ENCODE measurements at regions not wholly inside any gene's neighbourhood (a gene's known extent, or its start where the extent isn't known, plus 50 kb on each side); places are given as distances from the start of the nearest gene placed in this dataset.

DNA sequence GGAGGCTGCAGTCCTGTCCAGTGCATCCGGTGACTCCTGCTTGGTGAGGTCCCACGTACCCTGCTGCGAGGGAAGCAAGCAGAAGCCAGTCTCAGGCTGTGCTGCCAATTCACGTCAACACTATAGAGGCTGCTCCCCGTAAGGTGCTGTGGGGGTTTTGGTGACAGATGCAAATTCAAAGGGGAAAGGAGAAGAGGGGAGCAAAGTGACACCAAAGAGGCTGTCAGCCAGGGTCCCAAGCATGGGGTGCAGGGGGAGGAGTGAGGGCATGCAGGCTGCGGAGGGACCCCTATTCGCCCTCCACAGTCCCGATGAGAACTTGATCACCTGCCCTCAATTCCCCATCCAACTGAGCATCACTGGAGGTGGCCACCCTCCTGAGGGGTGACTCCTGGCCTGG, 179.4 kb upstream of the HS6ST1 start:
- DNase-seq = no peak

DNA sequence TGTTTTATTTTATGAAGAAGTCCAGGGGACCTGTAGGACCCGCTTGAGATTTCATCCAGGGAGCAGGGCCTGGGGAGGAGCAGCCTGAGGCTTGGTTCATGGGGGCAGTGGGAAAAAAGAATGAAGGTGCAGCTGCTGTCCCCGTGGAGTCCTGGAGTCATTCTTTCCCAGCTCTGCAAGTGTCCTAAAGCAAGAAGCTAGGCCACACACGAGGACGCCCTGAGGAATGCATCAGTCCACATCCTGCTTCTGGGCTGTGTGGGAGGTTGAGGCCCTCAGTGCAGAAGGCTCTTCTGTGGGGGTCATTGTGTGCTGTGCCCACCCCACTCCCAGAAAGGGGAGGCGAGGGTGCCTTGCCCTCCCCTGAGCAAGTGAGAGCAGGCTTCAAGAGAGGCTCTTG, 179.9 kb upstream of the HS6ST1 start:
- no peak for DNase-seq

DNA sequence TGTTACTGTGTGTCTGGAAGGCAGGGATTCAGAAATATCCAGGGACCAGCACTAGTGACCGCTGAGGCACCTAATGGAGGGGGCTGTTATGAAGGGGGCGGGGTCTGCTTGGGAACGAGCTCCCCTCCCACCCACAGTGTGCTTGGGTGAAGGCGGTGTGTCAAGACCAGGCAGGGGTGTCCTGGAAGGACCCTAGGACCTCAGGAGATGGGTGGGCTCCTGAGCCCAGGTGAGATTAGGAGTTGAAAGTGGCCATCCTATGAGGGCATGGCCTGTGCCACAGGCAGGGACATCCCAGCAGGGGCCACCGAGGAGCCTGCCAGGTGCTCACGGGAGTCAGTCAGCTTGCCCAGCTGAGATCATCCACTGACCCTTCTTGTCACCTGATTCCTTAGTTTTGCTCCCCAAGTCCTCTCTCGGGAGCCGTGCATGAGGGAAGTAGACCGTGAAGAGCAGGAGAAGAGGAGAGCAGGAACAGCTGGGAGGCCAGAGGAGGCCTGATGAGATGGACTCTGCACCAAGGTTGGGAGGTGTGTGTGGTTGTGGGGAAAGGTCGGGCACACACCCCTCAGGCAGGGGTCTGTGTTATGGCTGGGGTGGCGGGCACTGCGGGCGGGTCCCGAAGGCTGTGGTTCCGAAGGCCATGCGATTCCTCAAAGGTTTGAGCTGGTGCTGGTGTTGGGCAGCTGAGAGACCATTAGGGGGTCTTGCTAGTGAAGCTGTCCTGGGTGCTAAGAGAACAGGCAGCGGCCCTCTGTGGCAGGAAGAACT, 180.9 kb upstream of the HS6ST1 start:
- DNase-seq = no peak

DNA sequence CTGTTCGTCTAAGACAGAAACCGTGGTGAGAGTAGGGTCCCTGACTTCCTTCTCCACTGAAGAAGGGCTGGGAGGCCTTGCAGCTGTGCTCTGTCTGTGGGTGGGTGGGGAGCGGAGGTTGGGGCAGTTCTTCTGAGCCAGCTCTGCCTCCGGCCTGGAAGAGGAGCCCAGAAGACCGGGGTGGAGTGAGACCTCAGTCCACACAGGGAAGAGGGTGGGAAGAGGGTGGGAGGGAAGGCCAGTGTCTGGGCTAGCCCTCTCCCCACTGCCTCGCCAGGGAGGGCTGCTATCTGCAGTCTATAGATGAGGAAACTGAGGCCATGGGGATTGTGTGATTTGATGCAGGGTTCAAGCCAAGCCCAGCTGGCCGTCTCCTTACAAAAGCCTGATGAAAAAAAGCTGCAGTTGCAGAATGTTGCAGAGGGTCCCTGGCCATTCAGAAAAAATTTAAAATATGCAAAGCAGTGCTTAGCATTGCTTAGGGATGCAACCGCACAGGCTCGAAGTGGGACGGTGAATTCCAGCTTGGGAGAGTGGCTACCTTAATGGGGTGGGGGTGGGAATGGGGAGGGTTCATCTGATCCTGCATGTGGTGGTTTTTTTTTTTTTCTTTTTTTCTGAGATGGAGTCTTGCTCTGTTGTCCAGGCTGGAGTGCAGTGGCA, 181.6 kb upstream of the HS6ST1 start:
- DNase-seq = no peak

DNA sequence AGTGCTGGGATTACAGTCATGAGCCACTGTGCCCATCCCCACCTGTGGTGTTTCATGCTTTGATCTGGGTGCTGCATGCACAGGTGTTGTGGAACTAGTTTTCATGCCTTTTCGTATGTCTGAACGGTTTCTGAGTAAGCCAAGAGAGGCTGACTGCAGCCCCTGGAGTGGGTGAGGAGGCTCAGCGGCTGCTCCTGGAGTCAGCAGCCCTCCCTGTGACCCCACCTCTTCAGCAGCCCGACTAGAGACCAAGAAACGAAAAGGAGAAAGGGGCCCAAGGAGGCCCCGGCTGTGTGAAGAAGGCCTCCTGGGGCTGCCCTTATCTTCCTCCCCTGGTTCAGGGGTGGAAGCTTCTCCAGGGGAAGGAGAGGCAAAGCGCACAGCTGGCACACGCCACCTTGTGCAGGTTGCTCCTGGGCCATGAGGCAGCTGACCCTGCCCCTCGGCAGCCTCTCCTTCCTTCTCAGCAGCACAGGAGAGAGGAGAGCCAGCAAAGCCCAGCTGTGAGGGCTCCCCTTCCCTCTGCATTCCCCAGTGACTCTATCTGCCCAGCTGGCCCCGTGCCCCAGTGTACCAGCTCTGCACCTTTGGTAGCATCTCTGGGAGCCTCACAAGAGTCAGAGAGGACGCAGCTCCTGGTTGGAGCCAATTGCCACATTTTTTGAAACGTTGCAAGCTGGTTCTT, 182.5 kb upstream of the HS6ST1 start:
- DNase-seq = no peak

DNA sequence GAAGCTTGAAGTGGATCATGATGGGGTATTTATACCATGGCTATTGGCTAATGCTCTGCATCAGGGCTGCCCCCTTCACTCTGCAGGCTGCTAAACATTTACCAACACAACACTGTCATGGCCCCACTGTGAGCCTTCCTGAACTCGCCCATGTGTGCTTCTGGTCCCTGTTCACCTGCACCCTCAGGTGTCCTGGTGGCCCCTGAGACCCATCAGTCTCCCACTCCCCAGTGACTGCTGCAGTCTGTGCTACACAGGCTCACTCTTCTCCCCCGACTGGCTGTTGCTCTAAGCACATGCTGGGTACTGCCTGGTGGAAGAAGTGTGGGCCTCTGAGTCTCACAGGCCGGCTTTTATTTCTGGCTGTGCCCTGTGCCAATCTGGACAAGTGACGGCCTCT, 183.0 kb upstream of the HS6ST1 start:
- no peak for DNase-seq

DNA sequence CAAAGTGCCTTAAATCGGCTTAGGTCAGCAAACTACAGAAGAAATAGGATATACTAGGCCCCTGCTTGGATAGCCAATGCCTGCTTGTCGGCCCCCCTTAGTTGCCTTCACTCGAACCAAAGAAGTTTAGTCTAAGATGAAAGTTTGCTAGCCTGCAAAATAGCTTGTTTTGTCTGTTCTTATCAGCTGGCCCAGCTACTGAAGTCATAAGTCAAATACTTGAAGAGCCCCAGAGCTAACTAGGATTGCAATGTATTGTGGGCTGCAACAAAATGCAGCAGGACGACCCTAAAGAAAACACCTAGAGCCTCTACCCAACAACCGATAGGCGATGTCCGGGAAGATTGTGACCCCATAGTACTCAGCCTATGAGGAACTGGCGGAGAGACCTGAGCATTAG, 183.5 kb upstream of the HS6ST1 start:
- DNase-seq = no peak

DNA sequence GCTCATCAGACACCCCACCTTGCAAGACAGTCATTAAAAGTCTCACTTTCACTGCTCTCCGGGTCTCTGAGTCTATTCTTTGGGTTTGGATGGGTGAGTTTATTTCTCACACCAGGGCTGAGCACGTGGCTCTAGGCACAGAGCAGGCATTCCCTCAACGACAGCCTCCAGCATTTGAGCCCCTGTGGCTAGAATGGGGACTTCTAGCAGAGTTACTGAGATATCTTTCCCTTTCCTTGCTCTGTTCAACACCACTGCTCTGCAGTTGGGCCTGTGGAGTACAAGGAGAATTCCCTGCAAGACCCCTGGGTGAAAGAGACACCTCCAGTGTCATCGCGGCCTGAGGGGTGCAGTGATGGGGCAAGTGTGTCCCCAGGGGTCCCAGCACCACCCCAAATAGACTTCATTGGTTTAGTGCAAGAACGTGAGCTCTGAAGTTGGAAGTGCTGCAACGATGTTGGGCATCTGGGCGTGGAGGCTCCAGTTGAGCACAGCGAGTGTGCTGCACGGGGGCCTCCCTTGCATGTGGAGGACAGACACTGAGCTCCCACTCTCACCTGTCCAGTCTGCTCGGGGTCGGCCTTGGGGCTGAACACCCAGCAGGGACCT, 184.1 kb upstream of the HS6ST1 start:
- no peak for DNase-seq

DNA sequence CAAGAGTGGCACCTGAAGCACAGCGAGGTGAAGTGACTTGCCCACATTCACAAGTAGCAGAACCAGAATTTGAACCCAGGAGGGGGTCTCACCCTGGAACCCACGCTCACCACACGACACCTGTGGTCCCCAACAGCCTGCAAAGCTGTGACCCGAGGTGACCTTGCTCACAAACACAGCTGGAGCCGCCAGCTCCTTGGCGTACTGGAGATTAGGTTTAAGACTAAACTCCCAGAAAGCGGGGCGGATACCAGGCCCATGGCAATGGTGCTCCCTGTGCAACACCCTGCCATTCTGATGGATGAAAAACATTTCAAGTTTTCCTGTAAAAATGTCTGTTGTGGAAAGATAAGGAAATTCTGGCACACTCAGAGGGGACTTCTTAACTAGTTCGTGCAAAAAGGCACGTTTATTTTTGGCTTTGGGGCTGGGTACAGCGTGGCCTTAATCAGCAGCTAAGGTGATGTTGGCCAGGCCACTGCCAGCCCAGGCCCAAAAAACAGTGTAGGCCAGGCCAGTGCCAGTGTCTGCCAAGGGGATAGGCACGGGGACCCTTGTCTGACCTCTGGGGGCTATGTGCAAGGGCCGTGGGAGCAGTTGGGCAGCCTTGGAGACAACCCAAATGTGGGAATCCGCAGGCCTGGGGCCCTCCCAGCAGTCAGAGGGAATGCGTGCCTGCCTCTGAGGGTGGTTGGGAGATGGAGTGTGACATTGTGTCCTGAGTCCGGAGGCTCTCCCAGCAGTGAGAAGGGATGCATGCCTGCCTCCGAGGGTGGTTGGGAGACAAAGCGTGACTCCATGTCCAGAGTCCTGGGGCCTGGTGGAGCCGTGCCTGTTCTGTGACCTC, 185.0 kb upstream of the HS6ST1 start:
- DNase-seq = no peak

DNA sequence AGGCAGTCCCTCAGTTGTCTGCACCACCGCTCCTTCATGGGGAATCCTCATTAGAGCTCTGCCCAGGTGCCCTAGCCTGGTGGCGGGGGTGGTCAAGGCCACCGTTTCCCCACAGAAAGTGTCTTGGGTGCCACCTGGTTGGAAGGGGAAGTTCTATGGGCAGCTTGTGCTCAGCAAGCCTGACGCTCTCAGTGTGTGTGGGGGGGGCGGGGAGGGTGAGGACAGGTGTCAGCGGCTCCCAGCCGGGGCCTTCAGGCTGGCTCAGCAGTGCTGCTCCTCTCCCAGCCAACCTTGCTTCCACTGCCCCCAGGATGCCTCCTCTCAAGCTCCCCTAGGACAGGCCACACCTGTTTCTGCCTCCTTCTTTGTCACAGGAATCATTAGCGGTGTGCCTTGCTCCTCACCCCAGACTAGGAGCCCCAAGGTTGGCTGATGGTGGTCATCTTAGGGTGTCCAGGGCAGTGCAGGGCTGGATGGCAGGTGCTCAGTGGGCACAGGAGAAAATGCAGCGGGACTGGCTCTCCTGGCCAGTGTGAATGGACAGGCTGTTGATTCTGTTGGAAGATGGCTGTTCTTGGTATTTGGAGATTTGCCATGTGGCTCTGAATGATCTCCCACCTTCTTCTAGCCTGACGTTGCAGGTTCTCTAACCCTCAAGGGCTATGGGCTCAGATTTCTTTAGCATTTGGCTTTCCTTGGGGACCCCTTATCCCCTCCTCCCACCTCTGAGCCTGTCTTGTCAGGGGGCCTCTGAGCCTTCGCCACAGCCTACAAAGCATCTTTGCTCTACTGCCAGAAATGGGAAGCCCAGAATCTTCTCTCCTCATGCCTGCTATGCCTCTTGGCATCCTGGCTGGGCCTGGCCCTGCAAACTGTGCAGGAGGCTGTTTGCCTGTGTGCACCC, 185.8 kb upstream of the HS6ST1 start:
- DNase-seq = no peak

DNA sequence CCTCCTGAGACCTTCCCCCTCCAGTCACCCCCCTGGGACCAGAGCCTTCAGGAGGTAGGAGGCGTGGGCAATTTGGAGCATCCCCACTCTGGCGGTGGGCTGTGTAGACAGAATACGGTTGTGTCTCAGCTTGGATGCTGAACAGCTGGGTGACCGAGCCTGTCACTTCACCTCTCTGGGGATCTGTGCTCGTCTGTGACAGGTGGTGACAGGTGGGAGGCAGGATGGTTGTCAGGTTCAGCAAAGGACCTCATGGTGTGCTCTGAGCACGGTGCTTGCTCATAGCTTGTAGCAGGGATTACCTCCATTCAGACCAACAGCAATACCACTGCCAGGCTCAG, 186.5 kb upstream of the HS6ST1 start:
- DNase-seq = peak in 1 of 2 experiments; percentile 30

DNA sequence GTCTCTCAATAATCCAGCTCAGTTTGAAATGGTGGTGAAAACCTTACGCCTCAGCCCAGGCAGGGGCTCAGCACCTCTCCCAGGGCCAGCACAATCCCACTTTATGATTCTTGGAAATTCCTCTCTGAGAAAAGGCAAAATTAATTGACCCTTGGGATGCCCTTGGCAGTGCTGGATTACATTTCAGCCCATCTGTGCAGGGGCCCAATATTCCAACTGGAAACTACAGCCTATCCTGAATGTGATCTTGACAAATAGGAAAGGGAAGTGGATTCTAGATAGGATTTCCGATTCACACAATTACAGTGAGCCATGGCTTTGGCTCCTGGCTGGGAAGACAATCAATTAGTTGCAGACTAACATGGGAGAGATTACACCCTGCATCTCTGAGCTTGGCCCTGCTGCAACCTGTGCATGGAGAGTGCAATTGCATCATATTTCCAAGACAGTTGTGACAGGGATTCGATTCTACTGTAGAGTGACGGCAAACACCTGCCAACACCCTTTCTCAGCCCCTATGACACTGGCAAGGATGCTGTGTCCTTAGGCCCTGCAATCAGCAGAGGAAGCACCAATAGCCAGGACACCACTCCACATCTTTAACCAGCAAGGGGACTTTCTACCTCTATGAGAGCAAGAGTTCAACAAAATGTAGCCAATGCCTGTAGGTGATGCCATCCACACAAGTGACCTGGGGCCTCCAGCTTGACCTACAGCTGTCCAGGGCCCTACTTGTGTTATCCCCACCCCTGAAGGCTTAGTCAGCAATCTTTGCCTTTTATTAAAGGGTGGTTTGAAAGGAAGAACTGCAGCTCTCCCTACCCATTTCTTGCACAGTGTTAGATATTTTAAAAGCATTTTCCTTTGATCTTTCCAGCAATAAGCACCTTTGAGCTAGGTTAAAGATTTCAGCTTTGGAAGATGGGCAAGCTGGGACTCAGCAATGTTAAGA, 187.2 kb upstream of the HS6ST1 start:
- DNase-seq = no peak

DNA sequence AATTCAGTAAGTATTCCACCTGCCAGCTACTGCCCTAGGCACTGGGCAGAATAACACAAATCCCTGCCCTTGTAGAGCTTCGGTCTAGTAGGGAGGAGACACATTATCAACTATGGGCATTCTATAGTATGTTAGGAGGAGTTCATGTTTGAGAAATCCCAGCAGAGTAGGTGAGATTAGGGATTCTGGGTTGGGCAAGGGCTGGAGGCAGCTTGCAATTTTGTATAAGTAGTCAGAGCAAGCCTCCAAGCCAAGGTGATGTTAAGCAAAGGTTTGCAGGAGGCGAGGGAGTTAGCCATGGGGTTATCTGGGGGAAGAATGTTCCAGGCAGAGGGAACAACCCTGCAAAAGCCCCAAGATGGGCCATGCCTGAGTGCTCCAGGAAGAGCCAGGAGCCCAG, 187.9 kb upstream of the HS6ST1 start:
- no peak for DNase-seq

DNA sequence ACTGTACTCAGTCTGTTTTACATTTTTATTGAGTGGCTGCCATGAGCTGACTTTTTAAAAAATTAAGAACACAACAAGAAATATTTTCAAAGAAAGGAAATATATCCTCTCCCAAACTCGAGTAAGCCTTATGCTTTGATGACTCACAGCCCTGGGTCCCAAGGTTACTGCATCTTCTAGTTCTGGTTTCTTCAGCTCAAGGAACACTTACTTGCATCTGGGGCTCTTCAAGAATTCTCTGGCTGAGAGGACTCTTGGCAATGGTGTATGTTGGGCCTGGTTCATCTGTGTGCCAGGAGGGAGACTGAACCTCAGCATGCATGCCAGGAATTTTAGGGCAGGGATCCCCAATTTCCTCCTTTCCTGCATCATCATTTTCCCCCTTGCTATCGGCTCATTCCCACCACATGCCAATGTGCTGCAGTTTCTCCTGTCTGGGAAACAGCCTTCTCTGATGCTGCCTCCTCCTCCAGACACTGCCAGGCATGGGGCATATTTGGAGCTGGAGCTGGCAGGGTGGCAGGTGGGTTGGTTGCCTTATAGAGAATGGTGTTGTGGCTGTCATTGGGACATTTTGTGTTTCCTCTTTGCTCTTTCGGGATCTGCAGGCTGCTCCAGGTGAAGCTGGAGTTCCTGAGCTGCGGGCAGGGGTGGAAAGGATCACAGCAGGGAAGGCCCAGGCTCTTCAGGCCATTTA, 192.2 kb upstream of the HS6ST1 start:
- no peak for DNase-seq

DNA sequence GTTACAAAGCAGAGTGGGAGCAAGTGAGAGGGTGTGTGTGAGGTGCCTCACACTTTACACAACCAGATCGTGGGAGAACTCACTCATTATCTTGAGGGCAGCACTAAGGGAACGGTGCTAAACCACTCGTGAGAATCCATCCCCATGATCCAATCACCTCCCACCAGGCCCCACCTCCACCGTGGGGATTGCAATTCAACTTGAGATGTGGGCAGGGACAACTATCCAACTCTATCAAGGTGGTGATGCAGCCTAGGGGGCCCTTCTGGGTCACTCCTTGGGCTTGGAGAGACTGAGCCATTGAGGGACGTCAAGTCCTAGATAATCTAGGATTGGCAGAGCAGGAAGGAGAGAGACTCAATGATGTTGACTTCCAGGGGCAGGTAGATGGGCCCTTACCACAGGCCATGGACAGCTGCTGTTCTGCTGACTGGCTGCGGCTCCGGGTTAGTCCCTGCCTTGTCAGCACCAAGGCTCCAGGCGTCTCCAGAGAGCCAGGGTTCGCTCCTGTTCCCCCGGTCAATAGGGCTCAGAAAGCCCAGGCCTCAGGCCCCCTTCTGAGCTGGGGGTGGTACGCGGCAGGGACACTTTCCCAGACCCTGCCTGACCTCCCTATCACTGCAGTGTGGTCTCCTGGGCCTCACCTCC, 193.2 kb upstream of the HS6ST1 start:
- DNase-seq = no peak

DNA sequence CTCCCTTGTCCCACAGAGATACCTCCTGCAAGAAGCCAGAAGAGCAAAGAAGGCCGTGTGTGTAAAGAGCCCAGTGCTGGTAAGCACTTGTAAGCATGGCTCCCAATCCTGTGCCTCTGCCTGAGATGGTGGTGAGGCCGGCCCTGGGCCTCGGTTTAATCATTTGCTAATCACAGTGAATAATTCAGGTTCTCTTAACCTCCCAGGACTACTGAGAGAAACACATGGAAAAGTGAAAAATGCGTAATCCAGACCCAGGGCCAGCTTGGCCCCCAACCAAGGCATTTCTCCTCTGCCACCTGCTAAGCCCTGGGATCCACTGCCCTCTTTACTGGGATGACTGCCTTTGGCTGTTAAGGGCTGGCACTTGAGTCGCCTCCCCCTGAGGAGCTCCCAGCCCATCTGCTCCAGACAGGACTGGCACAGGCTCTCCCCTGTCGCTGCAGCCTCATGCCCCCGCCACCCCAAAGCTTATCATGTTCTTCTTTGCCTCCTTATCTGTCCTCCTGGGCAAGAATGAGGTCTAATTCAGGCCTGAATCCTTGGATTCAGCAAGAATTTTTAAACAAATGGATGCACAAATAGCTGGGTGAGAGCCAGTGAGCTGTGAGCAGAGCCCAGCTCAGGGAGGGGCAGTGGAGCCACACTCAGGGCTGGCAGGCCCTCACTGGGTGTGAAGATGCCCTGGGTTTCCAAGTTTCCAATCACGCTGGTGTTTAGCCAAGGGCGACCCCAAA, 193.9 kb upstream of the HS6ST1 start:
- peak; percentile 90 to 93 for DNase-seq

DNA sequence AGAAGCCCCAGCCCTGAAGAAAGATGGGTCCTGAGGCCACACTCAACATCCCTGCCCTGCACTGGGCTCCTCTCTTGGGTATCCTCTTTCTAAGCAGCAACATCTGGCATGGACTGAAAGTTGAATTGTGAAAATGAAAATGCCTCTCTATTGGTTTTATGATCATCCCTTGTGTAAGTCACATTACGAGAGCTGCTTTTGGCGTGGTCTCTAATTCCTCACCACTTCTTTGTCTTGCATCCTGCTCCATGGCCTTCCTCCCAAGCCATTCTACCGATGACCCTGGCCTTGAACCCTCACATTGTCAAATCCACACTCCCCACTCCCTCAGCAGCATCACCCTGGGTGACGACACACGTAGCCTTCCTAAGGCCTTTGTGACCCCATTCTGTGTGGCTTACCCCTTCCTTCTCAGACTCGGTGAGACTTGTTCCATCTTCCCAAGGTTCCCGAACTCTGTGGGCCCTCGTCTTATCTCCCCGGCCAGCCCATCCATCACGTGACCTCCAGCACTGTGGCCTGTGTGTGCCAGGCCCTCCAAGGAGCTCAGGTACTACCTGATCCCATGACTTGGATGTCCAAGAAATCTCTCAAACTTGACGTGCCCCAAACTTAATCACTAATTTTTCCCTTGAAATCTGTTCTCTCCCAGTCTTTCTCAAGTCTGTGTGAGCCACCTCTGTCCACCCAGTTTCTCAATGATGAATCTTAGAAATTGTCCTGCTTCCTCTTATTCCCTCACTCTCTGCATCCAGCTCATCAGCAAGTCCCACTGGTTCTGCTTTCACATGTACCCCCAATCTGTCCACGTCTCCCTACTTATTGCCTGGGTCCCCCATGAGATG, 194.7 kb upstream of the HS6ST1 start:
- DNase-seq = no peak

DNA sequence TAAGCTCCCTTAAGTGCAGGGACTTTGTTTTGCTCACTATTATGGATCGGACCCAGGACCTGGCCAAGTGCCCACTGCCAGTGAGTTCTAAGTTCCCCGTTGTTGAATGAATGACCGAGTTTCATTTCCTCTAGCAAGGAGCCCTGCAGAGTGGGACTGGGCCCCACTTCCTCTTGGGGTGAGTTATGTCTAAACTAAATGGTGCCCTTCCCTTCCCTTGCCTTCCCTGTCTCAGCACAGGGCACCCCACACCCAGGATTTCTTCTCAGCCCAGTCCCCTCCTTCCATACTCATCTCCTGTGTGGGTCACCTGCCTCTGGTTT, 195.3 kb upstream of the HS6ST1 start:
- DNase-seq = no peak

Measured in cerebellar nuclear complex (tissue), 1 donor.